Osteoblast (primary cell): ENCODE measurements at regions not wholly inside any gene's neighbourhood (a gene's known extent, or its start where the extent isn't known, plus 50 kb on each side); places are given as distances from the start of the nearest gene placed in this dataset.

ENCODE experiments used
- DNase-seq: peaks from one replicate; pipeline ENCODE4 v3.0.0; 2011; ENCODE audit warnings: low spot score, mixed read lengths; ENCODE audit not compliant: insufficient read length; ENCODE audit errors: missing footprints
- H2AFZ ChIP-seq: 2 replicates; pipeline ENCODE4 v1.6.0; 2011; ENCODE audit warnings: mild to moderate bottlenecking, low read length
- H3K27ac ChIP-seq: 2 replicates; pipeline ENCODE4 v1.5.1; 2011; ENCODE audit warnings: mild to moderate bottlenecking, low read depth, low read length, moderate library complexity
- H3K27me3 ChIP-seq: 2 replicates; pipeline ENCODE4 v1.6.0; 2012; ENCODE audit warnings: mild to moderate bottlenecking, control low read depth, inconsistent platforms, low read length, moderate library complexity; ENCODE audit not compliant: insufficient read depth
- H3K36me3 ChIP-seq: 2 replicates; pipeline ENCODE4 v1.5.1; 2011; ENCODE audit warnings: mild to moderate bottlenecking, low read length, control low read depth, moderate library complexity; ENCODE audit not compliant: insufficient read depth
- H3K4me1 ChIP-seq: 2 replicates; pipeline ENCODE4 v1.5.1; 2011; ENCODE audit warnings: mild to moderate bottlenecking, low read length, control low read depth, moderate library complexity; ENCODE audit not compliant: insufficient read depth
- H3K4me2 ChIP-seq: 2 replicates; pipeline ENCODE4 v1.6.0; 2011; ENCODE audit warnings: mild to moderate bottlenecking, low read length; ENCODE audit not compliant: insufficient read depth
- H3K4me3 ChIP-seq: fragments of 200-600 bp; sonication (generic); 3 replicates; pipeline ENCODE4 v1.5.1; 2012; ENCODE audit warnings: mild to moderate bottlenecking, low read length, inconsistent platforms; ENCODE audit not compliant: insufficient read depth
- H3K79me2 ChIP-seq: 2 replicates; pipeline ENCODE4 v1.6.0; 2012; ENCODE audit warnings: mild to moderate bottlenecking, low read length, control low read depth, inconsistent platforms; ENCODE audit not compliant: insufficient read depth
- H3K9me3 ChIP-seq: 2 replicates; pipeline ENCODE4 v1.5.1; 2011; ENCODE audit warnings: low read depth, low read length, control low read depth
- H4K20me1 ChIP-seq: 2 replicates; pipeline ENCODE4 v1.6.0; 2012; ENCODE audit warnings: mild to moderate bottlenecking, low read length, control low read depth; ENCODE audit not compliant: insufficient read depth
- TF ChIP-seq, protein P1 (sequence below): IDR thresholded peaks from 2 replicates; pipeline ENCODE4 v1.5.1; 2011; ENCODE audit warnings: mild to moderate bottlenecking, low read depth, low read length, moderate library complexity; ENCODE audit errors: extremely low read depth

DNA sequence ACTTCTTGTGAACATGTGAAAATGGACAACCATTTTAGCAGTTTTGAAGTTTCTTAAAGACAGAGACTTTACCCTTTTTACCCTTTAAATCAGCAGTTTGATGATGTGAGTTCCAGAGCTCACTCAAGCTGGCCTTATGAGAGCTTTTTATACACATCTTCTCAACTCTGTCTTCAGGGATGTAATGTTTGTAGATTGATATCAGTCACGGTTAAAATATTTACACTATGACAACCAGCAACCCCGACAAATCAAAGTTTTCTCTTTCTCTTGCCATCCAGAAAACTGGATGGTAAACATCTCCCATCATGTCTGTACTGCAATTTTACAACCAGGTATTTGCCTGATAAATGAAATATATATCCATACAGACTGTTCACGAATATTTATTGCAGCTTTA, 233.4 kb upstream of the ST8SIA4 start:
- no peaks in the 10 kb centered on the region for H3K36me3 ChIP-seq
- H2AFZ ChIP-seq = no peak overlapping the region
- no peak overlapping the region for H3K4me3 ChIP-seq
- no peaks in the 10 kb centered on the region for H3K9me3 ChIP-seq
- TF ChIP-seq, protein P1, sequence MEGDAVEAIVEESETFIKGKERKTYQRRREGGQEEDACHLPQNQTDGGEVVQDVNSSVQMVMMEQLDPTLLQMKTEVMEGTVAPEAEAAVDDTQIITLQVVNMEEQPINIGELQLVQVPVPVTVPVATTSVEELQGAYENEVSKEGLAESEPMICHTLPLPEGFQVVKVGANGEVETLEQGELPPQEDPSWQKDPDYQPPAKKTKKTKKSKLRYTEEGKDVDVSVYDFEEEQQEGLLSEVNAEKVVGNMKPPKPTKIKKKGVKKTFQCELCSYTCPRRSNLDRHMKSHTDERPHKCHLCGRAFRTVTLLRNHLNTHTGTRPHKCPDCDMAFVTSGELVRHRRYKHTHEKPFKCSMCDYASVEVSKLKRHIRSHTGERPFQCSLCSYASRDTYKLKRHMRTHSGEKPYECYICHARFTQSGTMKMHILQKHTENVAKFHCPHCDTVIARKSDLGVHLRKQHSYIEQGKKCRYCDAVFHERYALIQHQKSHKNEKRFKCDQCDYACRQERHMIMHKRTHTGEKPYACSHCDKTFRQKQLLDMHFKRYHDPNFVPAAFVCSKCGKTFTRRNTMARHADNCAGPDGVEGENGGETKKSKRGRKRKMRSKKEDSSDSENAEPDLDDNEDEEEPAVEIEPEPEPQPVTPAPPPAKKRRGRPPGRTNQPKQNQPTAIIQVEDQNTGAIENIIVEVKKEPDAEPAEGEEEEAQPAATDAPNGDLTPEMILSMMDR = no peak
- H3K27me3 ChIP-seq = no peaks in the 10 kb centered on the region
- H3K4me2 ChIP-seq = no peak overlapping the region
- H3K79me2 ChIP-seq = no peaks in the 10 kb centered on the region
- no peaks in the 10 kb centered on the region for H4K20me1 ChIP-seq
- no peaks in the 10 kb centered on the region for H3K4me1 ChIP-seq
- no peak for DNase-seq
- H3K27ac ChIP-seq = no peak overlapping the region

DNA sequence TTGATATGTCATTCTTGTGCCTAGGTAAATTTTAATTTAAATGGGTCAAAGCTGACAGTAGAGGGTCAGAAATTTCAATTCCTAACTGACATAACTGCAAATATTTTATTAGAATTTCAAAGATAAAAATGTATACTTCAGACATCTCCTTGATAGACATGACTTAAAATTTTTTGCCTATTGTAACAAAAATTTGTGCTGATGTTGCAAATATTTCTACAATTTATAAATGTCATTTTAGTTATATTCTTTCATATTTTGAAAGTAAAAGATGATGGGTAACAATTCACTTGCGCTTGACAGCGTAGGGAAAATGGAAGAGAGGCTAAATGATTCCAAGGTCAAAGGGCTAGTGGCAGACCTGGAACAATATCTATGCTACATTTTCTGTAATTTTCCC, 220.3 kb upstream of the ST8SIA4 start:
- Histone ChIP-seq H3K9me3 (no peaks in the 10 kb centered on the region), H3K4me1 (no peaks in the 10 kb centered on the region), H3K4me3 (no peak overlapping the region), H3K79me2 (no peaks in the 10 kb centered on the region), H4K20me1 (no peaks in the 10 kb centered on the region), H3K27me3 (no peaks in the 10 kb centered on the region), H2AFZ (no peak overlapping the region), H3K4me2 (no peak overlapping the region), H3K27ac (no peak overlapping the region), H3K36me3 (no peaks in the 10 kb centered on the region)
- TF ChIP-seq, protein P1 = no peak
- no peak for DNase-seq

DNA sequence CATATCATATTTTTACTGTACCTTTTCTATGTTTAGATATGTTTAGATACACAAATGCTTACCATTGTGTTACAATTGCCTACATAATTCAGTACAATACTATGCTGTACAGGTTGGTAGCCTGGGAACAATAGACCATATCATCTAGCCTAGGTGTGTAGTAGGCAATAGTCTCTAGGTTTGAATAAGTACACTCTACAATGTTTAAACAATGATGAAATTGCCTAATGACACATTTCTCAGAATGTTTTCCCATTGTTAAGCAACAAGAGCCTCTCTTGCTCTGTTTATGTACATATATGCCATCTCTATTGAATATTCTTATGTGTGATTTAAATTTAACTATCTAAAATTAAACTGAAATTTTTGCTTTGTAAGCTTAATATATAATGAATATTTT, 209.6 kb upstream of the ST8SIA4 start:
- Histone ChIP-seq H3K4me1 (no peaks in the 10 kb centered on the region), H3K36me3 (no peaks in the 10 kb centered on the region), H3K27me3 (no peaks in the 10 kb centered on the region), H3K4me2 (no peak overlapping the region), H3K9me3 (no peaks in the 10 kb centered on the region), H2AFZ (no peak overlapping the region), H3K27ac (no peak overlapping the region), H3K4me3 (no peak overlapping the region), H3K79me2 (no peaks in the 10 kb centered on the region), H4K20me1 (no peaks in the 10 kb centered on the region)
- DNase-seq = no peak
- TF ChIP-seq, protein P1 = no peak

DNA sequence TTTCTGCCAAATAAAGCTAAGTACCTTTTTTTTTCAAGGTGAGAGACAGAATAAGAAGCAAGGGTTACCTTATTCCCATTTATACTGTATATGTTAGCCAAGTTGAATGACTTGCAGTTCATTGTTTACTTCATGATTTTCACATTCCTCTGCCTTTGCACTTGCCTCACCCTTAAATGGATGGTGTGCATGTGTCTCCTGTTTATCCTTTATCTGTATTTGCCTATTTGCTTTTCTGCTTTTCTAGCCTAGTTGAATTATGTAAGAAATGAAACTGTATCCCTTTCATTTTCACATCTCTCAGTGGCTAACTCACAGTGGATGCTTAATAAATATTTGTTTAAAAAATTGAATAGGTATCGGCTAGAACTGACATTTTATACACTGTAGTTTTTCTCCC, 200.8 kb upstream of the ST8SIA4 start:
- no peak for DNase-seq
- no peak overlapping the region for H2AFZ ChIP-seq
- H3K79me2 ChIP-seq = no peaks in the 10 kb centered on the region
- H4K20me1 ChIP-seq = no peaks in the 10 kb centered on the region
- H3K4me3 ChIP-seq = no peak overlapping the region
- no peak overlapping the region for H3K4me2 ChIP-seq
- H3K27ac ChIP-seq = no peak overlapping the region
- H3K36me3 ChIP-seq = no peaks in the 10 kb centered on the region
- TF ChIP-seq, protein P1 = no peak
- no peaks in the 10 kb centered on the region for H3K4me1 ChIP-seq
- no peaks in the 10 kb centered on the region for H3K27me3 ChIP-seq
- H3K9me3 ChIP-seq = no peaks in the 10 kb centered on the region
